ENCODE measurements at regions not wholly inside any gene's neighbourhood (a gene's known extent, or its start where the extent isn't known, plus 50 kb on each side); places are given as distances from the start of the nearest gene placed in this dataset.

- TF ChIP-seq POLR2A (IDR thresholded peaks at IDR 0.05) (no peak), CTCF (IDR thresholded peaks at IDR 0.05 in 8 of 11, conservative IDR thresholded peaks at IDR 0.05 in 3 of 11) (no peak), POLR2AphosphoS5 (IDR thresholded peaks at IDR 0.05) (no peak)
Observed at GRCh38 chr5:92313385-92313784, 930.3 kb upstream of the ARRDC3 start.

Measured in spleen (tissue), 7 donors.